Common myeloid progenitor, CD34-positive (primary cell): ENCODE measurements at regions not wholly inside any gene's neighbourhood (a gene's known extent, or its start where the extent isn't known, plus 50 kb on each side); places are given as distances from the start of the nearest gene placed in this dataset.

Experiments
- CTCF ChIA-PET: fragments of 350-600 bp; sonication (Branson Sonifier 250); formaldehyde crosslinking; loops from one replicate; lab custom pipeline; 2021; ENCODE audit warnings: antibody characterized with exemption; lab: Charles Lee
- POLR2A ChIA-PET: fragments of 350-600 bp; sonication (Branson Sonifier 250); formaldehyde crosslinking; loops from one replicate; lab custom pipeline; 2021; ENCODE audit warnings: antibody characterized with exemption; lab: Charles Lee
- DNase-seq, 3 donors: peaks; one replicate each; pipeline versions ENCODE4 v3.0.0 to v3.0.0-alpha.2; 2013
- H3K27ac ChIP-seq, 2 experiments: 1 replicate in 1 of 2; 2 replicates in 1 of 2; pipeline ENCODE4 v1.7.0; 2013; ENCODE audit warnings: inconsistent platforms in 2 of 2, low read length in 2 of 2, mild to moderate bottlenecking in 2 of 2, low read depth in 1 of 2, moderate library complexity in 1 of 2; ENCODE audit not compliant: severe bottlenecking in 2 of 2, insufficient read depth in 1 of 2, poor library complexity in 1 of 2
- H3K27me3 ChIP-seq, 5 experiments: replicated peaks in 2 of 5; 1 replicate in 3 of 5; 2 replicates in 2 of 5; pipeline versions ENCODE4 v1.6.1 to v1.7.0; 2013; ENCODE audit warnings: low read length in 4 of 5, mild to moderate bottlenecking in 2 of 5, moderate library complexity in 2 of 5, inconsistent platforms in 1 of 5; ENCODE audit not compliant: insufficient read depth in 5 of 5, control insufficient read depth in 4 of 5
- H3K36me3 ChIP-seq, 4 experiments: 1 replicate in 2 of 4; 2 replicates in 2 of 4; pipeline versions ENCODE4 v1.6.1 to v1.7.0; 2013; ENCODE audit warnings: low read length in 3 of 4, control low read depth in 1 of 4, mild to moderate bottlenecking in 1 of 4; ENCODE audit not compliant: control insufficient read depth in 4 of 4, insufficient read depth in 4 of 4
- H3K4me1 ChIP-seq, 4 experiments: 1 replicate in 3 of 4; 2 replicates in 1 of 4; pipeline versions ENCODE4 v1.6.1 to v1.7.1; 2013; ENCODE audit warnings: low read length in 3 of 4, mild to moderate bottlenecking in 3 of 4, control low read depth in 1 of 4, inconsistent platforms in 1 of 4, moderate library complexity in 1 of 4; ENCODE audit not compliant: control insufficient read depth in 4 of 4, insufficient read depth in 4 of 4; ENCODE audit errors: control extremely low read depth in 1 of 4
- H3K4me3 ChIP-seq, 7 experiments: 1 replicate in 4 of 7; 2 replicates in 3 of 7; pipeline versions ENCODE4 v1.5.1 to v1.7.0; 2013; ENCODE audit warnings: mild to moderate bottlenecking in 7 of 7, low read length in 6 of 7, moderate library complexity in 6 of 7, inconsistent platforms in 2 of 7, low read depth in 2 of 7, control low read depth in 1 of 7; ENCODE audit not compliant: insufficient read depth in 4 of 7, control insufficient read depth in 1 of 7; ENCODE audit errors: extremely low read depth in 1 of 7
- H3K9me3 ChIP-seq, 5 experiments: 1 replicate in 4 of 5; 2 replicates in 1 of 5; pipeline versions ENCODE4 v1.6.1 to v1.7.1; 2013; ENCODE audit warnings: low read length in 4 of 5, mild to moderate bottlenecking in 2 of 5, inconsistent platforms in 1 of 5, low read depth in 1 of 5, moderate library complexity in 1 of 5; ENCODE audit not compliant: control insufficient read depth in 4 of 5, insufficient read depth in 2 of 5; ENCODE audit errors: control extremely low read depth in 1 of 5
- WGBS: methylation state at CpG from one replicate; pipeline ENCODE4 v1.1.5; 2013; ENCODE audit not compliant: insufficient coverage; 5-methylcytosine and 5-hydroxymethylcytosine counted together

- CTCF ChIA-PET = no interaction called here
- 95% methylated on average over 52 of the region's 60 CpGs for WGBS
- POLR2A ChIA-PET = no interaction called here
These were observed 56.3 kb downstream of the FOXL3 start for GRCh38 chr7:346116-346898.

DNA sequence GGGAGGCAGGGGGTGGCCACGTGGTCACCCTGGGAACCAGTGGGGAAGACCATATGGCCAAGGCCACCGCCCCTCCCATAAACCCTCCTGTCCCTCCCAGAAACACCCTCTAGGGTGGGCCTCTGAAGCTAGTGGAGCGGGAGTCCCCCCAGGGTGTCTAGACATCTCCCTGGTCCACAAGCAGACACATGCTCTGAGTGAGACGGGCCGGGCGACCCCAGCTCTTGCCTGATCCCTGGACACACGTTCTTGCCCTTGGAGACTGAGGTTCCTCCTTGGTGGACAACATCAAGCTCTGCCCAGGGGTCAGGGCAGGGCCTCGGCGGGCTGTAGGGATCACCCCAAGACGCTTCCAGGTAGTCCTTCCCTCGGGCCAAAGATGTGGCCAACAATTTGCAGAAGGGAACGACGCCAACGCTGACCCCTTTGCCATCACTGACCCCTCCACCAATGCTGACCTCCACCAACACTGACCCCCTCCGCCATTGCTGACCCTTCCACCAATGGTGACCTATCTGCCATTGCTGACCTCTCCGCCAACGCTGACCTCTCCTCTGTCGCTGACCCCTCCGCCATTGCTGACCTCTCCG lies 57.1 kb downstream of the FOXL3 start:
- Histone ChIP-seq H3K4me3 (no peak overlapping the region), H3K4me1 (peaks cover 0 to 12% (median 11%) of the 10 kb centered on the region in 4 experiments), H3K27ac (no peak overlapping the region), H3K36me3 (no peaks in the 10 kb centered on the region), H3K27me3 (peaks cover 0 to 11% (median under 1%) of the 10 kb centered on the region in 5 experiments), H3K9me3 (peaks cover 0 to 13% (median 5%) of the 10 kb centered on the region in 5 experiments)
- POLR2A ChIA-PET = no interaction called here
- CTCF ChIA-PET = interaction anchor here (1.1 kb wide), 1 partner anchor 14 kb away, joined by 3 read pairs; no protein-coding TSS in a partner anchor
- DNase-seq = no peak
- 96% methylated on average over 20 of the region's 20 CpGs for WGBS

More at GRCh38 chr7:346116-346898, 56.3 kb downstream of the FOXL3 start:
- H3K27ac ChIP-seq = no peak overlapping the region
- no peaks in the 10 kb centered on the region for H3K36me3 ChIP-seq
- no peak for DNase-seq
- H3K4me1 ChIP-seq = peaks cover 0 to 4% (median 3%) of the 10 kb centered on the region in 4 experiments
- no peak overlapping the region for H3K4me3 ChIP-seq
- H3K9me3 ChIP-seq = peaks cover 0 to 13% (median 5%) of the 10 kb centered on the region in 5 experiments
- H3K27me3 ChIP-seq = peaks cover 0 to 3% (median 0%) of the 10 kb centered on the region in 5 experiments

GRCh38 chr7:347644-348479 lies 57.9 kb downstream of the FOXL3 start:
- Histone ChIP-seq H3K27ac (no peak overlapping the region), H3K4me3 (no peak overlapping the region), H3K36me3 (no peaks in the 10 kb centered on the region), H3K27me3 (peaks cover 0 to 17% (median 6%) of the 10 kb centered on the region in 5 experiments), H3K4me1 (peaks cover 0 to 17% (median 14%) of the 10 kb centered on the region in 4 experiments), H3K9me3 (peaks cover 0 to 13% (median 5%) of the 10 kb centered on the region in 5 experiments)
- no peak for DNase-seq
- ChIA-PET CTCF (interaction anchor here (1.1 kb wide), 1 partner anchor 14 kb away, joined by 3 read pairs; no protein-coding TSS in a partner anchor), POLR2A (no interaction called here)
- WGBS = 93% methylated on average over 27 of the region's 29 CpGs

DNA sequence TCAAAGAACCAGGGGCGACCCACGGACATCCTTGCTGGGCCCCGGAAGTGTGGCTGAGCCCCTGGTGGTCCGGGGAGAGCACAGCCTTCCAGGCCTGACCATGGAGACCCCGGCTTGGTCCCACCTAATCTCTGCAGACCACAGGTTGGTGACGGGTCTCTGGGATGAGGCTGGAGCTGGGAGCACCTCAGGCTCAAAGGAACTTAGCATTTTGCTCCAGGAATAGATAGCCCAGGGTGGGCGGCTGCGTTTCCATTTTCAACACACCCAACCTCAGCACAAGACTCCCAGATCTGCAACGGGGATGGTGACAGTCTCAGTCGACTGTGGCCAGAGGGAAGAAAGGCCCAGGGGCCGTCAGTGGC lies 58.5 kb downstream of the FOXL3 start:
- Histone ChIP-seq H3K4me1 (peaks cover 0 to 17% (median 14%) of the 10 kb centered on the region in 4 experiments), H3K27ac (no peak overlapping the region), H3K4me3 (no peak overlapping the region), H3K9me3 (peaks cover 0 to 13% (median 5%) of the 10 kb centered on the region in 5 experiments), H3K27me3 (peaks cover 0 to 17% (median 6%) of the 10 kb centered on the region in 5 experiments), H3K36me3 (no peaks in the 10 kb centered on the region)
- POLR2A ChIA-PET = no interaction called here
- CTCF ChIA-PET = no interaction called here
- no peak for DNase-seq
- 91% methylated on average over 8 of the region's 11 CpGs for WGBS

DNA sequence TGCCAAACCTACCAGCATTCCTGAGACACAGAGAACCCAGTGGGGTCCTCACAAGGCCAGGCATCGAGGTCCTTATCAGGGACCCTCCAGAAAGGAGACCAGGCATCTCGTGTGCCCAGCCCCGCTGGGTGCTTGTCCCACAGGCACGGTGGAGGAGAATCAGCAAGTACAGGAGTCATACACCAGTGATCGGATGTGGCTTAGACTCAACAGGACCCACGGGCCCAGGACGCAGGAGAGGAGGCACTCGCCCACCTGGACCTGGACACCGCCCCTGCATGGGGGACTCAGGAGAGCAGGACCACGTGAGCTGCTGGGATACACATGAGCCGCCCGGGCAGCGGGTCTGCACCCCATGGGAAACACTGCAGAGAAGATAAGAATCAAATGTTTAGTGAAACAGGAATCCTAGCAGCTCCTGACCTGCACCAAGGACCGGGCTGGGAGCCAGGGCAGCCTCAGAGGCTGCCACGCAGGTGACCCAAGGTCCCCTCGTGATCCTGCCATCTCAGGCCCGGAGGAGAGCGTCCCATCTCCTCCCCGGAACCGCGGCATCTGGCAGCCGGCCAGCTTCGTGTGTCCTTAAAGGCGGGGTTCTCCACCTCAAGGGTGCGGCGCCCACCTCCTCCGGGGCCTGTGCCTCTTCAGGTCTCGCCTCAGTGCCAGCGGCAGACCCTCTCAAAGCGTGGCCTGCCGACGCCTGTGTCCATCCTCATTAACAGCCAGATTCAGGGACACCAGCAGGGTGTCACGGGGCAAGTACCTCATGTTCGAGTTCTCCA lies 59.2 kb downstream of the FOXL3 start:
- H3K27ac ChIP-seq = no peak overlapping the region
- 76% methylated on average over 32 of the region's 34 CpGs for WGBS
- H3K4me3 ChIP-seq = no peak overlapping the region
- ChIA-PET POLR2A (no interaction called here), CTCF (interaction anchor here (0.6 kb wide), 1 partner anchor 466 kb away, joined by 3 read pairs; no protein-coding TSS in a partner anchor)
- peaks cover 0 to 17% (median 14%) of the 10 kb centered on the region in 4 experiments for H3K4me1 ChIP-seq
- no peaks in the 10 kb centered on the region for H3K36me3 ChIP-seq
- peaks cover 0 to 17% (median 6%) of the 10 kb centered on the region in 5 experiments for H3K27me3 ChIP-seq
- peaks cover 0 to 13% (median 5%) of the 10 kb centered on the region in 5 experiments for H3K9me3 ChIP-seq
- peak in 1 of 3 donors; percentile 32 for DNase-seq

- Histone ChIP-seq H3K27ac (no peak overlapping the region), H3K36me3 (no peaks in the 10 kb centered on the region), H3K27me3 (peaks cover 0 to 17% (median 6%) of the 10 kb centered on the region in 5 experiments), H3K4me3 (peak overlapping the region in 4 of 7 experiments; percentile 9 to 52 (median 30)), H3K9me3 (peaks cover 0 to 9% (median 4%) of the 10 kb centered on the region in 5 experiments), H3K4me1 (peaks cover 0 to 17% (median 14%) of the 10 kb centered on the region in 4 experiments)
- DNase-seq = peak in 2 of 3 donors; percentile 63 to 75
- CTCF ChIA-PET = interaction anchor here (0.7 to 1.6 kb wide), 2 partner anchors 11 to 29 kb away, joined by 3 read pairs; no protein-coding TSS in a partner anchor
- 2% methylated on average over 14 of the region's 20 CpGs for WGBS
- POLR2A ChIA-PET = no interaction called here
These were observed 61.3 kb downstream of the FOXL3 start for GRCh38 chr7:351256-351655.
